ENCODE measurements at regions not wholly inside any gene's neighbourhood (a gene's known extent, or its start where the extent isn't known, plus 50 kb on each side); places are given as distances from the start of the nearest gene placed in this dataset.

- TF ChIP-seq CTCF (IDR thresholded peaks at IDR 0.05), result no peak
- TF ChIP-seq EP300 (IDR thresholded peaks at IDR 0.05), result no peak
- TF ChIP-seq POLR2A (IDR thresholded peaks at IDR 0.05), result no peak
Measured at GRCh38 chr4:26124753-26125321, 196.0 kb upstream of the RBPJ start.
